GM19193 (cell line): ENCODE measurements at regions not wholly inside any gene's neighbourhood (a gene's known extent, or its start where the extent isn't known, plus 50 kb on each side); places are given as distances from the start of the nearest gene placed in this dataset.

Source experiments
- POLR2A ChIP-seq: IDR thresholded peaks from 4 replicates; pipeline ENCODE4 v1.6.1; 2011; ENCODE audit not compliant: insufficient read depth, insufficient read length; ENCODE audit errors: extremely low read depth

DNA sequence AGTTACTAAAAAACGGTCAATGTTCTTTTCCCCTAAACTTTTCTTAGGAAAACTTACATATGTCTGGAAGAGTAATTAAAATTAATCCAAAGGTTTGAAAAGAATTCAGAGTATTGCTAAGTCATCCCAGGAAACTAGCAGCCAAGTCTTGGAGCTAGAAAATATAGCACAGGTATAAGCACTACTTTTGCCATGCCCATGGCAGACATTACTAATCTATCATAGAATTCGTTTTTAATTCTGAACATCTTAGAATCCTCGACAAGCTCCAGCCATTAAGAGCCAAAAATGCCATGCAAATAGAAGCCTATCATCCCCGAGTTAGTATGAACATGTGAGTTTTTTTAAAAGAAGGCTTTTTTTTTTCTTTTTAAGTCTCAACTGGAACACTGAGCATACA, 395.0 kb downstream of the ZEB2 start:
- no peak for TF ChIP-seq POLR2A

DNA sequence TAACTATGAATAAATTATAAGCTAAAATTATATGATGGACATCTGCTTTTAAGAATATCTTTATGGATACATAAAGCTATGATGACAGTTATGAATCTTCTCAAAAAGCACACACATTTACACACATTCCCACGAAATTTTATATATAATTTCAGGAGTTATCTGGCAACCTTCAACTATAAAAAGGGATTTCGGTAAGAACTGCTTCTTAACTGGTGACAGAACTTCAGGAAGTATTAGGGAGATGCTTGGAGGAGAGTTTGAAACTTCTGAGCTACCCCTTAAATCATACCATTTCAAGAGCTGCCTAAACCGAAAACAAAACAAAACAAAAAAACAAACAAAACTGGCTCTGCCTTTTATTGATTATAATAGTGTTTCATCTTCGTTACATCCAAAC, 399.4 kb downstream of the ZEB2 start:
- no peak for TF ChIP-seq POLR2A

DNA sequence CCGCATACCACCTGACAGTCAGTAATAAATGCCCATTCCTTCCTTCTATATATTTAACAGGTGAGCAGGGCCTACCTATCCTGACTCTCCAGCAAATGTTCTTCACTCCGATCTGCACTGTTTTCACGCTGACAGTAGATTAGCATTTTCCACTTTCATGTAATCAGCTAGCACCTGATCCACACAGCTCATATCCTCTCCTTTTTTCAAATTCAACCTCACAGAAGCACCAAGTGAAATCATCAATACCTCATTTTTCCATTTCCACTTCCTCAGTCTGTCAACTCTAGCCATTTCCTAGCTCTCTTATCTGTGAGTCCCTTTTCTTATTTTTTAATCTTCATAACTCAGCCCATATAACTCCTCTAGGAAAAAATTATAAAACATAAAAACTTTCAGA, 402.8 kb downstream of the ZEB2 start:
- no peak for TF ChIP-seq POLR2A

DNA sequence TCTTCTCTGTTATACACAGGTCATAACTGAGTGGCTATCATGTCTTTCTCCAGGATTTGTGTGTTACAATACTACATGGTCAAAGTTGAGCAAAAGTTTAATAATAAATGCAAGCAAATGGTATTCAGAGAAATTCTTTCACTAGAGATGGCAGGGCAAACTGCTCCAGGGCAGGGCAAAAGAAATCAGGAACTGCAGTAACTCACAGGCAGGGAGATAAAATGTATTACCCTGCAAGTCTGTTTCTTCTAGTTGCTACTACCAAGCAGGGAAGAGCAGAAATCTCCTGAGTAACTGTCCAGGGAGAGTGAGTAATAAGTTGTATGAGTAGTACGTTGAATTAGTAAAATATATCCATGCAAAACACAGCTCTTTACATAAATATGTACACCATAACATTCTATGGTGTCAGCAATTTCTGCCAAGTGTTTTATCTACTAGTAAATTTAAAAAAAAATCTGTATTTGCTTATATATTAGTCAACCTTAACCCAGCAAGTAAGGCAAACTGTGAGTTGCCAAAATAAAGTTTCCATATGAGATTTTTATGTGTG, 404.1 kb downstream of the ZEB2 start:
- no peak for TF ChIP-seq POLR2A

DNA sequence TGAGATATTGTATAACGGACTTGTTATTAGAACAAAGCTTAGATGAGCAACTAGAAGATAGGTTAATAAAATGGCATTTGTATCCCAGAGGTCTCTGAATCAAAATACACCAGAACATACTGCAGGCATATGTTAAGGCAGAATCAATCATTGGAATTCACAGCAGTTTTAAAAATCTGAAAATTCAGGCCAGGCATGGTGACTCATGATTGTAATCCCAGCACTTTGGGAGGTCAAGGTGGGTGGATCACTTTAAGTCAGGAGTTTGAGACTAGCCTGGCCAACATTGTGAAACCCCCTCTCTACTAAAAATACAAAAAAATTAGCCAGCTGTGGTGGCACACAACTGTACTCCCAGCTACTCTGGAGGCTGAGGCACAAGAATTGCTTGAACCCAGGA, 405.2 kb downstream of the ZEB2 start:
- TF ChIP-seq POLR2A, result no peak

DNA sequence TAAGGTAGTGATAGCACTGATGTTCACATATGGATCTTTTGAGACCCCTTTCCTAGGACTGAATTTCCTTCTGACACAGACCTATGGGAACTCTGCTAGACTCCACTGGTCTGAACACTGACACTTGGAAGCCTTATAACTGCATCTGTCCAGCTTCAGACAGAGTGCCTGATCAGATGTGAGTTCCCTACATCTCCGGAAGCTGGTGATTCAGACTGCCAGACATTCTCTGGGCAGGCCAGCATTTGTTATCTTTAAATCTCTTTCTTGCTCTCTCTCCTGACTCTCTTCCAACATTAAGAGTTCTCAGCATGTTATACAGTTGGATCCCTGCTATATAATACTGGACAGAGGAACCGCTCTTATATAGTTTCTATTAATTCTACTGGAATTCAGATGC, 408.5 kb downstream of the ZEB2 start:
- no peak for TF ChIP-seq POLR2A

DNA sequence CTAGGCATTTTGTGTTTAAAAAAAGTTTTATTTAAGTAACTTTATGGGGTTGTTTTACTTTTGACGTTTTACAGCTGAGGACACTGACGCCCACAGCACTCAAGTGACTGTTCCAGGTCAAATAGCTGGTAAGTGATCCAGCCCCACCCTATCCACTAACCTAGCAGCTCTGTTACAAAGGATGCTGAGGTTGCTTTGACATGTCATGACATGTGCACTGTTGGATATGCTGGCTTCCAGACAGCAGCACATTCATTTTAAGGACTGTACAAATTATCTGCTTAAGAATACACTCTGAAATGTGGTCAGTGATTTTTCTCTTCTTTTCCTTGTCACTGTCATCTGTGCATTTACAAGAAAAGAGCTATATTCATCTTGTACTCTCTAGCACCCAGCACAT, 417.5 kb downstream of the ZEB2 start:
- TF ChIP-seq POLR2A, result no peak

DNA sequence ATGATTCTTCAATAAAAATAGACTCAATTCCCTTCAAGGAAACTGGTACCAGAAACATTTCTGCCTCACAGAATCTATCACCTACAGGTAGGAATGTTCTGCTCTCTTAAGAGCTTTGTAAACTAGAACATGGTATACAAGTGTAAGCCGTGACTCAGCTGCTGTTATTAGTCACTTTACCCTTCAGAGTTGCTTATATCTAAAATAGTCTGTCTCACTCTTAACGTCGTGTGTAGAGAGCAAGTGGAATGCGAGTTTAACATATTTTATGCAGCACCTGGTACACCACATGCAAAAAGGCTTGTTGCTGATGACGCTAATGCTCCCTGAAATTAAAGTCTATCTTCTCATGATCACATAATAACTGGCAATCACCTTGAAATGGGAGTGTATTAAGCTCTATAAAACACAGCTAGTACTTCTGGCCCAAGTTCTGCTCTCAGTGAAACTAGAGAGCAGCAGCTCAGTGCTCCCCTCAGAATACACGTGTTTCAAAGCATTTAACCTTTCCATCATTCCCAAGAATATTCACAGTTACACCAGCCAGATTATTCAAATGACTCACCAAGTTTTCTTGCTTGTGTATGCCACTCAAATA, 420.0 kb downstream of the ZEB2 start:
- no peak for TF ChIP-seq POLR2A

DNA sequence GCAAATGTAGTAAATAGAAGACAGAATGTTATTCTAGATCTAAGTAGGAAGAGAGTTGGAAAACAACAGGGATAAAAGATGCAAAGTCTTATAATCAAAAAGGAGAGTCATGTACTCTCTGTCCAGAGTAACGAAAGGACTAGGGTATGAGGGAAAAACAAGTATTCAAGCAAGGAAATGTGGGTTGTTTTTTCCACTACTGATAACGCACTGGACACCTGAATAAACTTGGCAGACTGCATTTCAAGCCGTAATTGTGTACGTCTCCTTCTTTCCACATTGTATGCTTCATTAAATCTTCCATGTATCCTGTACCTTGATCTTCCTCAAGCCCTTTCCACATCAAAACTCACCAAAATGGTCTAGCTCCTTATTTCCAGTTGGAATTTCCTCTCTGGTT, 420.6 kb downstream of the ZEB2 start:
- no peak for TF ChIP-seq POLR2A

DNA sequence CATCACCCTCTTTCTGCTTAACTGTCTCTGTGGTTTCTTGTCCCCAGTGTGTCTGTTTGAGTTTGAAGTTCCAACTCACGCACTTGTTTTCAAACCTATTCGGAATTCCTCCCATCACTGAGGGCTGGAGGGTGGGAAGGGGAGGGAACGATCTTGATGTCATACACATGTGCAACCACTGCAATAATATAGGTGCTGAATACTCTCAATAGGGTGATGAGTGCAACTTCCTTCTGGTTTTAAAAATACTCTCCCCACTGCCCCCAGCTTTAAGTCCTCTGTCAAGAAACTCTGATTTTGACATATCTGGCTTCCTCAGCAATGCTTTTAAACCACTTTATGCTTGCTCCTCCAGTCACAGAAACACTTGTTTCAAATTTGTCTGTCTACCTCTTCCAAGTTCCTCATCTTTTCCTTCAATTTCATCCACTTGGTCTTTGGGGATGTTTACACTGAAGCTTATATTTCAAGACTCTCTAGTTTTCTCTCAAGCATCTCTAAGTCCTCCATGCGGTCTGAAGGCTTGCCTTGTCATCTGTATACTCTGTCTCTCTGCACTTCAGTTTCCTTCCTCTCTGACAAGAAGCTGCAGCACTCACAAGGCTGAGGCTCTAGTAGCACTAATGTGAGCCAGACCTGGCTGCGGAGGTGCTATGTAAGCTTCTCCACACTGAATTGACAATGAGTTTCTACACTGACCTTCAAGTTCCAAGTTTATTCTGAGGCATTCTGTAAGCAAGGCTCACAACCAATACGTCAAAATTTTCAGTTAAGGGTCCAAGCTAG, 422.3 kb downstream of the ZEB2 start:
- TF ChIP-seq POLR2A, result no peak

DNA sequence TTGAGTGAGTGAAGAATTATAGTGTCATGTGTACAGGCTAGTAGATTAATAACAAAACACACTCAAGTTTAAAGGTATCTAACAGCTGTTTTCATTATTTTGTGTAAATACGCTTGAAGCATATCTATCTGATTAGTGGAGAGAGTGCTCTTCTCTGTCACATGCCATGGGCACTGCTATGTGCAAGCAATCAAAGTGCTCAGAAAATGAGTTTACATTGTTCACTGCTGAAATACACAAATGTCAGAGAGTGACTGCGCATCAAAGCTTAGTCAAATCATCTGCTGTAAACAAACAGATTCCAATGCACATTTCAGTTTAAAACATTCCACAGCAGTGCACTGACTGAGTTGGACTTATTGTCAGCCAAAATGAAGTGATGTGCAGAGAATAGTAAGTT, 423.4 kb downstream of the ZEB2 start:
- TF ChIP-seq POLR2A, result no peak

DNA sequence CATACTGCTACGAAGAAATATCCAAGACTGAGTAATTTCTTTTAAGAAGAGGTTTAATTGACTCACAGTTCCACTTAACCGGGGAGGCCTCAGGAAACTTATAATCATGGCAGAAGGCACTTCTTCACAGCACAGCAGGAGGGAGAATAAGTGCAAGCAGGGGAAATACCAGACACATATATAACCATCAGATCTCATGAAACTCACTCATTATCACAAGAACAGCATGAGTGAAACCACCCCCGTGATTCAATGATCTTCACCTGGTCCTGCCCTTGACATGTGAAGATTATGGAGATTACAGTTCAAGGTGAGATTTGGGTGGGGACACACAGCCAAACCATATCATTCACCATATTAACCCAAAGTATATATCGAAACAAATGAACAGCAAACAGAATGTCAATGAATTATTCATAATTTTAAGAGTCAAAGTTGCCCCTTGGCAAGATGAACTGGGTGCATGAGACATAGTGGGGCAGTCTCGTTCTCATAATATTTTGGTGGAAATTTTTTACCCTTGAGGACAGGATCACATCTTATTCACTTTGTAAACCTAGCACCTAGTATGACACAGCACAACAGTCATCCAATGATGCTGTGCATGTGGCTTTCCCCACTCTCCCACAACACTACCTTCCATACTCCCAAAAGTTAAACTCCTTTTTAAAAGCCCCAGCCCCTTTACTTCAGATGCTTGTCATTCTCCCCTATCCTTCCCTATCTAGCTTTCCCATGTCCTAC, 425.3 kb downstream of the ZEB2 start:
- no peak for TF ChIP-seq POLR2A

DNA sequence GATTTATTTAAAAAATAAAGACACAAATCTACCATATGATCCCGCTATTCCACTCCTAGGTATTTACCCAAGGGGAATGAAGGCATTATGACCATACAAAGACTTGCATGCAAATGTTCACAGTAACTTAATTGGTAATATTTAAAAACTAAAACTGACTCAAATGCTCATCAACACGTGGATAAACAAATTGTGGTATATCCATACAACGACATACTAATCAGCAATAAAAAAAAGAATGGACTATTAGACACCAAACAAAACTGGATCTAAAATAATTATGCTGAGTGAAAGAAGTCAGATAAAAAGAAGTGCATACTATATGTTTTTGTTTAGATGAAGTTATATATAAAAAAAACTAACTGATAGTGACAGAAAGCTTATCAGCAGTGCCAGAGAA, 428.3 kb downstream of the ZEB2 start:
- TF ChIP-seq POLR2A, result no peak

DNA sequence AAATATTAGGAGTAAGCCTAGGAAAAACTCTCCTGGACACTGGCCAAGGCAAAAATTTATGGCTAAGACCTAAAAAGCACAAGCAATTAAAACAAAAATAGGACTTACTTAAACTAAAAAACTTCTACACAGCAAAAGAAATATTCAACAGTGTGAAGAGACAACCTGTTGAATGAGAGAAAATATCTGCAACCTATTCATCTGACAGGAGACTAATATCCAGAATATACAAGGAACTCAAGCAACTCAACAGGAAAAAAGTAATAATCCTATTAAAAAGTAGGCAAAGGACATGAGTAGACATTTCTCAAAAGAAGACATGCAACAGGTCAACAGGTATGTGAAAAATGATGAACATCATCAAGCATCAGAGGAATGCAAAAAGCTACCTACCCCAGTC, 431.1 kb downstream of the ZEB2 start:
- no peak for TF ChIP-seq POLR2A

DNA sequence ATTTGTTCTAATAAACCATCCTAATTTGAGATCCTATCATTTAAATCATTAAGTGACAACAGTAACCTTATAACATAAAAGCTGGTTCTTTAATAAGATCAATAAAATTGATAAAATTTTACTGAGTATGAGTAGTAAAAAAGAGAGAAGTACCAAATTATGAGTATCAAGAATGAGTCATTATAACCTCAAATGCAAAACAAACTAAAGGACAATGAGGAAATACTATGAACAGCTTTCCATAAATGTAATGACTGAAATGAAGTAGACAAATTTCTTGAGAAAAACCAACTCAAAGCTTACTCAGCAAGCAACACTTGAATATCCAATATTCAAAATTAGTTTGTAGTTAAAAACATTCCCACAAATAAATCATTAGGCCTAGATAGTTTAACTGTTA, 433.0 kb downstream of the ZEB2 start:
- TF ChIP-seq POLR2A, result no peak

DNA sequence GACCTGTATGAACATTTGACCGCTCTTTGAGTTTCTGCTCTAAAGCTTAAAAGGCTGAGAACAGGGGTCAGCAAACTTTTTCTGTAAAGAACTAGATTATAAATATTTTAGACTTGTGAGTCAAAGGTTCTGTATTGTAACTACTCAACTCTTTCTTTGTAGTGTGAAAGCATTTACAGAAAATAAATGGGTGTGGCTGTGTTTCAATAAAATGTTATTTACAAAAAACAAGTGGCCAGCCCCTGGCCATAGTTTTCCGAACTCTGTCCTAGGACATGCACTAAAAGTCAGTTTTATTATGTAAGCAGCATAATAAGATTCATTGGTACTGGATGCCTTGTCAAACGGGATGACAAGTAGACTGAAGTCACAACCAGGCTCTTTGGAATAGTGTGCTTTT, 434.9 kb downstream of the ZEB2 start:
- no peak for TF ChIP-seq POLR2A
